NCI-H146 (cell line): ENCODE measurements at regions not wholly inside any gene's neighbourhood (a gene's known extent, or its start where the extent isn't known, plus 50 kb on each side); places are given as distances from the start of the nearest gene placed in this dataset.

Experiments used
- DNase-seq: peaks from one replicate; lab custom pipeline; 2025; lab: John Stamatoyannopoulos, UW

GRCh38 chrX:43581888-43582539 lies 74.1 kb upstream of the MAOA start:
- no peak for DNase-seq

- no peak for DNase-seq
Observed at GRCh38 chrX:43582540-43582913, 73.6 kb upstream of the MAOA start.

- DNase-seq: no peak
Observed at GRCh38 chrX:43585922-43586321, 70.2 kb upstream of the MAOA start.

GRCh38 chrX:43586830-43587229 lies 69.3 kb upstream of the MAOA start:
- DNase-seq: no peak

- no peak for DNase-seq
Observed at GRCh38 chrX:43589735-43590134, 66.4 kb upstream of the MAOA start.

- DNase-seq: no peak
Observed at GRCh38 chrX:43590150-43590549, 65.9 kb upstream of the MAOA start.

- DNase-seq: no peak
Observed at GRCh38 chrX:43592597-43592996, 63.5 kb upstream of the MAOA start.

GRCh38 chrX:43595931-43596330 lies 60.2 kb upstream of the MAOA start:
- DNase-seq: no peak

GRCh38 chrX:43604753-43605152 lies 51.3 kb upstream of the MAOA start:
- no peak for DNase-seq

- DNase-seq: no peak
Observed at GRCh38 chrX:43605351-43605750, 50.7 kb upstream of the MAOA start.
